Left hindlimb (tissue), 1 donor: ENCODE measurements at regions not wholly inside any gene's neighbourhood (a gene's known extent, or its start where the extent isn't known, plus 50 kb on each side); places are given as distances from the start of the nearest gene placed in this dataset.

ENCODE experiments used
- DNase-seq: peaks from one replicate; pipeline ENCODE4 v3.0.0-alpha.2; 2018

GRCh38 chr5:8329773-8330172 lies 460.8 kb downstream of the MTRR start:
- no peak for DNase-seq

- no peak for DNase-seq
Observed at GRCh38 chr5:8332666-8333445, 463.9 kb downstream of the MTRR start.

DNA sequence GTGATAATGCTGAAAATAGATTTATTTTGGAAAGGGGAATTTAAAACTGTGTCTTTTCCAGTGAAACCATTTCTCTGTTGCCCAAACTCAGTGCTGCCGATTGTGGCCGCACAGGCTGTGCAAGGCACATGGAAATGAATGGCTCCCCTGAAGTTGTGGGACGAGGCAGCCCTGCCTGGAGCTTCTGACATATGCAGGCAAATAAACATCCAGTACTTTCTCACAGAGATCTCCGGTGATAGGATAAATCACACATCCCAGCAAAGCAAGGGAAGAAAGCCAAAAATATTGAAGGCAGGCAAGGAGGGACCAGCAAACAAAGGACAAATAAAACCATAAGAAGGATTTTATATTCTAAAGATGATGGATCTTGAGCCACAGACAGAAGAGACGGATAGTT lies 464.5 kb downstream of the MTRR start:
- DNase-seq = no peak

DNA sequence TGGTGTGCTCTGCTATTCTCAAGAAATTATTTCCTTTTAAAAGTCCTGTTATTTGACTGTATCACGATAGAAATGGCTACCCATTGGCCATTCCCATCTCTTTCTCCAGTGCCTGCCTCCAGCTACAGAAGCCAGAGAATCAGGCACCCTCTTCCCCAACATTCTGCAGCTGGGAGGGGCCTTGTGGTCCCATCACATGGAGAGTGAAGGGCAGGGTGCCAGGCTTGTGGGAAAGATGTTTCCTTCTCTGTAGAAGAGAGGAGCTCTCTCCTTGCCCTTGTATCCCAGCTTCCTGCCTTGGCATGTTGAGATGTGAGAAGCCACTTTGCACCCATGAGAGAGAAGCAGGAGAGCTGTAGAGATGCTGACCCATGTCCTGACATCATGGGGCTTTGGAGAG lies 465.0 kb downstream of the MTRR start:
- peak; percentile 44 for DNase-seq

DNA sequence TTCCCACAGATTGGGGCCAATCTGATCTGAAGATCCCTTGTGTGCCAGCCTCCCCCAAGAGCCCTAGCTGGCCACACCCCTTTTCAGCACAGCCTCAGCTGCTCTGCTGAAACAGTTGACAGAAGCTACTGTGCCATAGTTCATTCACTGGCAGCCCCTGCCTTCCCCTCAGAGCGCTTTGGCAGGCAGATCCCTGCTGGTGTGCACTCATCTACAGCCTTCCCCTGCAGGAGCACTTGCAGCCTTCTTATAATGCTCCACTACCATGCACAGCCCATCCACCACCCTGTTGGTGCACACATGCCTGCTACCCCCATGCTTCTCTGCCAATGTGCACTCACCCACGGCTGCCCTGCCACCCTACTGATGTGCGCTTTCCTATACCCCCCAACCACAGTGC lies 471.3 kb downstream of the MTRR start:
- no peak for DNase-seq

GRCh38 chr5:8340739-8341344 lies 471.9 kb downstream of the MTRR start:
- no peak for DNase-seq

DNA sequence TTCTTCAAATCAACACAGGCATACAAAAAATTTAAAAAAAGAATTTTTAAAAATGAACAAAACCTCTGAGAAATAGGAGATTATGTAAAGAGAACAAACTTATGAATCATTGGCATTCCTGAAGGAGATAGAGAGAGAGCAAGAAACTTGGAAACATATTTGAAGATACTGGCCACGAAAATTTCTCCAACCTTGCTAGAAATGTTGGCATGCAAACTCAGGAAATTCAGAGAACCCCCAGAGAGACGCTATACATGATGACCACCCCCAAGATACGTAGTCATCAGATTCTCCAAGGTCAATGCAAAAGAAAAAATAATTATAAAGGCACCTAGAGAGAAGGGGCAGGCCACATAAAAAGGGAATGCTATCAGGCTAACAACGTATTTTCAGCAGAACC lies 472.5 kb downstream of the MTRR start:
- DNase-seq = no peak

DNA sequence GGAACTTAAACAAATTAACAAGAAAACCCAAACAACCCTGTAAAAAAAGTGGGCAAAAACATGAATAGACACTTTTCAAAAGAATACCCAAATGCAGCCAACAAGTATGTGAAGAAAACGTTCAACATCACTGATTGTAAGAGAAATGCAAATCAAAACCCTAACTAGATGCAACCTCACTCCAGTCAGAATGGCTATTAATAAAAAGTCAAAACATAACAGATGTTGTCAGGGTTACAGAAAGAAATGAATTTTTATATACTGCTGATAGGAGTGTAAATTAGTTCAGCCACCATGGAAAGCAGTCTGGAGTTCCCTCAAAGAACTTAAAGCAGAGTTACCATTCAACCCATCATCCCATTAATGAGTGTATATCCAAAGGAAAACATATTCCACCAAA lies 479.0 kb downstream of the MTRR start:
- no peak for DNase-seq

DNA sequence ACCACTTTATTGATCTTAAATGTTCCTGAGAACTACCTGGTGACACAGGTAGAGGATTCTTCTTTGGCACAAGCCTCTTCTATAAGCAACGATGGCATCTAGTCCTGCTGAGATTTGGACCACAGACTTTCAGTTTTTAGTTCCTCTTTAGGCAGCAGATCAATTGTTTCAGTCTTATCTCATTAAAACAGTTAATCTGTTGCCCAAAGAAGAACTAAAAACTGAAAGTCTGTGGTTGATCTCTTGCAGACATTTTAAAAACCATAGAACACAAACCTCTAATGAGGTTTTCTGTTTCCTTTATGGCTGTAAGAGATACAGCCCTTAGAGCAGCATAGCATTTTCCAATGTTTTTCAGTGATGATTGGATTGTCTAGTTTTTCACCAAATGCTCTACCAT lies 480.9 kb downstream of the MTRR start:
- no peak for DNase-seq

- no peak for DNase-seq
Observed at GRCh38 chr5:8350644-8351339, 481.8 kb downstream of the MTRR start.

DNA sequence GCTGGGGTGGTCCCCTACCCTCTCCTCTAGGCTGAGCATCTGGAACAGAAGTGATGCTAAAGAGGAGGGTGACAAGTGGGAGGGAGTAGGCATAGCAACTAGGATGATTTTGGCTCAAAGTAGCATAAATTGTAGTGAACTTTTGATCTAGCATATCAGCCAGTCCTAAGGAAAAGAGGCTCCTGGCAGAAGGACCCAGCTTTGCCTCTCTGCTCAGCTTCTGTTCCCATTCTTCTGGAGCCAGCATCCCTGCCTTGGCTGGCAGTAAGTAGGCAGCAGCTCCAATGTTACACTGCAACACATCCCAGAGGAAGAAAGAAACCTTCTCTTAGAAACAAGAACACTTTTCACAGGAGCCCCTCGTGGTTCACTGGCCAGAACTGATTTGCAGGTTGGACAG lies 487.0 kb downstream of the MTRR start:
- no peak for DNase-seq

GRCh38 chr5:8360012-8360411 lies 491.1 kb downstream of the MTRR start:
- DNase-seq = no peak

DNA sequence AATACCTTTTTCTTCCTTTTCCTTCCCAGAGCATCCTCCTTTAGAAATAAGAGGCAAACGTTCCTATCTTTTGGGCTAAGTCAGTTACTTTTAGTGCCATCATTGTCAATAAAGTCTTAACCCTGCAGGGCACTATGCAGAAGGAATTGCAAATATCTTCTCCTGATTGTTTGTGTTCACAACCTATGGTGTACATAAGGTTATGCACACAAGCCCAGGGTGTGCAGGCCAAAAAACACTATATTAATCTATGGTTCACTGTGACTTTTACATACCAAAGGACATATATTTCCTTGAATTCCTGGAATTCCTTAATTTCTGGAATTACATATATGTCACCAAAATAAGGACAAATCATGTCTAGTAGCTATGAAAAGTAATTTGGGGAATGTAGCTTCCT lies 493.5 kb downstream of the MTRR start:
- DNase-seq = no peak

GRCh38 chr5:8363138-8363537 lies 494.2 kb downstream of the MTRR start:
- DNase-seq = no peak

DNA sequence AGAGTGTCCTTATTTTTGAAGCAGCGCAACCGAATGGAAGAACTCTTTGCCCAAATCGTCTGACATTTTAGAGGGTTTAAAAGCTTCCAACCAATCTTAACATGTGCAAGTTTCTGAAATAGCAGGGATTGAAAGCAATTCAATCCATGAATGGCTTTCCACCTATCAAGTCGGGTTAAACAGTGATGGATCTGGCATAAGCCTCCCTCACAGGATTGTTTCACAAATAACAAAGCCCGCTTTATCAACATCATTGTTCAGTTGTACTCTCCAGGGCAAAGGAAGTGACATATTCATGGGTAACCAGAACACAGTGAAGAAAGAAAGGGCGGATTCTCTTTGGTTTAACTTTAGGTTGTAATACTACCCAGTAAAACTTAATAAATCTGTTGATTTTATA lies 497.3 kb downstream of the MTRR start:
- no peak for DNase-seq

- no peak for DNase-seq
Observed at GRCh38 chr5:8376478-8376877, 507.5 kb downstream of the MTRR start.

- no peak for DNase-seq
Observed at GRCh38 chr5:8381972-8382371, 513.0 kb downstream of the MTRR start.

- DNase-seq = no peak
Observed at GRCh38 chr5:8382456-8382855, 513.5 kb downstream of the MTRR start.

DNA sequence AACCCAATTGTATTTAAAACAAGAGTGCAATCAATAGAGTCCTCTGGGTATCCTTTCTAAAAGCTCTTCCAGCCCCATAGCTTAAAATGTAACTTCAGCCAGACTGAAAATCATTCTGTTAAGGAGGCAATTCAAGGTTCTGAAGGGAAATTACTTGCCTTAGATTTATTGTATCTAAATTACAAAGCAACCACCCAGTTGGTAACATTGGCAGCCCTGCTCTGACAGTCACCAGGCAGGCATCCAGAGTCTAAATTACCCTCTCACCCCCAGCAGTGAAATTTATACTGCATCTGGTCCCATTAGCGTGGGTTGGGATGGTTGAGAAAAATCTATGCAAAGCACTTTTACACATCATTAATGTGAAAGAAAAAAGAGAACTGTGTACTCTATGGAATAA lies 514.7 kb downstream of the MTRR start:
- no peak for DNase-seq

- no peak for DNase-seq
Observed at GRCh38 chr5:8386719-8387288, 517.9 kb downstream of the MTRR start.

DNA sequence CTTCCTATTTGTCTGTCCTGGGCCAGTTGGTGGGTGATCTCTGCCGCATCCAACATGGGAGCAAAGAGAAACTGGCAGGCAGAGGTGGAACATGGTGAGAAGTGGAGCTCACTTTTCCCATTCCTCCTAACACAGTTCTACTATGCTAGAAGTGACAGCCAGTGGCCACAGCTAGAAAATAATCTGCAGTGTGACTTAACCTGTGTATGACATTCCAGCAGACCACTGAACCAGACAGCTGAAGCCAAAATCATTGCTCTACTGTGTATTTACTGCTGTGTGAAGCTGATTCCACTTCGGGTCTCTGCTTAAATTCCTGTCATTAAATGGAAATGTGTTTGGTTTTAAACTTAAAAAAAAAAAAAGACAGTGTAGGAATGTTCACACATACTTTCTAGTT lies 523.0 kb downstream of the MTRR start:
- DNase-seq = no peak

DNA sequence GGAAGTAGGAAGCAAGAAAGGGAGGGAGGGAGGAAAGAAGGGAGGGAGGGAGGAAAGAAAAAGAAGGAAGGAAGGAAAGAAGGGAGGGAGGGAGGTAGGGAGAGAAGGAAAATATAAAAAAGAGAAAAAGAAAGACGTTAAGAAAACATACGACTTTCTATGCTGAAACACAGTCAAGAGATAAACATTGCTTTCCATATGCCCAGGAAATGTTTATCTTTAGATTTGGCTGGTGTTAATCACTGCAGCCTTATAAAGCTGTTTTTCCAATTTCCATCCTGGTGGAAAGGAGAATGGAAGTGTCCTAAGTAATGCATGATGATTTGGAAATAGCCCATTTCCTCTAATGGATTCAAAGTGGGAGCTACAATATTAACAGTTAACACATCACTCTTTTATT lies 524.3 kb downstream of the MTRR start:
- no peak for DNase-seq

DNA sequence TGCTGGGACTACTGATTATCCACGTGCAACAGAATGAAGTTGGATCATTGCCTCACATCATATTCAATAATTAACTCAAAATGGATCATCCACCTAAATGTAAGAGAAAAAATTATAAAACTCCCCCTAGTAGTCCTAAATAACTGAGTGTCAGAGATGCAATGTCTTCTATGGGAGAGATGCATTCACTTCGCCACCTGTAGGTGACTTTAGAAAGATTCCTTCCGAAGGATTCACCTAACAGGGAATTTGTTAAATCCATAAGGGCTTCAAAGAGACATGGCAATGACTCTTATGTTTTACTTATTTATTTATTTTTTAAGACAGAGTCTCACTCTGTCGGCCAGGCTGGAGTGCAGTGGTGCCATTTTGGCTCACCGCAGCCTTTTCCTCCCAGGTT lies 526.0 kb downstream of the MTRR start:
- DNase-seq = no peak

GRCh38 chr5:8396246-8396645 lies 527.3 kb downstream of the MTRR start:
- no peak for DNase-seq
